GM21526 (cell line): ENCODE measurements at regions not wholly inside any gene's neighbourhood (a gene's known extent, or its start where the extent isn't known, plus 50 kb on each side); places are given as distances from the start of the nearest gene placed in this dataset.

ENCODE experiments used
- ATAC-seq: cut with Tn5 transposase; IDR thresholded peaks from one replicate; pipeline ENCODE4 v1.9.1; 2021; ENCODE audit warnings: moderate library complexity; ENCODE audit not compliant: unreplicated experiment, low FRiP score

GRCh38 chr2:128867936-128868636, 549.4 kb upstream of the HS6ST1 start:
- no peak for ATAC-seq

- no peak for ATAC-seq
Measured at GRCh38 chr2:128868686-128869551, 550.3 kb upstream of the HS6ST1 start.

GRCh38 chr2:128874608-128875007, 555.9 kb upstream of the HS6ST1 start:
- no peak for ATAC-seq

- ATAC-seq = no peak
Measured at GRCh38 chr2:128876986-128877983, 558.6 kb upstream of the HS6ST1 start.

GRCh38 chr2:128879161-128879560, 560.5 kb upstream of the HS6ST1 start:
- ATAC-seq = no peak

- ATAC-seq = no peak
Measured at GRCh38 chr2:128894896-128895295, 576.2 kb upstream of the HS6ST1 start.

GRCh38 chr2:128901572-128902391, 583.1 kb upstream of the HS6ST1 start:
- no peak for ATAC-seq

GRCh38 chr2:128903637-128904036, 585.0 kb upstream of the HS6ST1 start:
- no peak for ATAC-seq

GRCh38 chr2:128911276-128911675, 592.6 kb upstream of the HS6ST1 start:
- ATAC-seq = no peak

GRCh38 chr2:128914320-128914719, 595.7 kb upstream of the HS6ST1 start:
- ATAC-seq = no peak

GRCh38 chr2:128921751-128922150, 603.1 kb upstream of the HS6ST1 start:
- no peak for ATAC-seq

GRCh38 chr2:128922154-128922553, 603.5 kb upstream of the HS6ST1 start:
- ATAC-seq = no peak

- ATAC-seq = no peak
Measured at GRCh38 chr2:128925631-128926030, 607.0 kb upstream of the HS6ST1 start.

GRCh38 chr2:128930101-128930500, 611.4 kb upstream of the HS6ST1 start:
- ATAC-seq = no peak

GRCh38 chr2:128940378-128940777, 621.7 kb upstream of the HS6ST1 start:
- ATAC-seq = no peak

- ATAC-seq = no peak
Measured at GRCh38 chr2:128941751-128942150, 623.1 kb upstream of the HS6ST1 start.

- no peak for ATAC-seq
Measured at GRCh38 chr2:128949360-128949759, 630.7 kb upstream of the HS6ST1 start.

GRCh38 chr2:128950758-128951157, 632.1 kb upstream of the HS6ST1 start:
- no peak for ATAC-seq

GRCh38 chr2:128958241-128958640, 639.6 kb upstream of the HS6ST1 start:
- ATAC-seq = no peak

- no peak for ATAC-seq
Measured at GRCh38 chr2:128967646-128968045, 649.0 kb upstream of the HS6ST1 start.
